EH (cell line): ENCODE measurements at regions not wholly inside any gene's neighbourhood (a gene's known extent, or its start where the extent isn't known, plus 50 kb on each side); places are given as distances from the start of the nearest gene placed in this dataset.

Experiments used
- DNase-seq: peaks from one replicate; pipeline ENCODE4 v3.0.0-alpha.2; 2015; ENCODE audit warnings: low read depth

DNA sequence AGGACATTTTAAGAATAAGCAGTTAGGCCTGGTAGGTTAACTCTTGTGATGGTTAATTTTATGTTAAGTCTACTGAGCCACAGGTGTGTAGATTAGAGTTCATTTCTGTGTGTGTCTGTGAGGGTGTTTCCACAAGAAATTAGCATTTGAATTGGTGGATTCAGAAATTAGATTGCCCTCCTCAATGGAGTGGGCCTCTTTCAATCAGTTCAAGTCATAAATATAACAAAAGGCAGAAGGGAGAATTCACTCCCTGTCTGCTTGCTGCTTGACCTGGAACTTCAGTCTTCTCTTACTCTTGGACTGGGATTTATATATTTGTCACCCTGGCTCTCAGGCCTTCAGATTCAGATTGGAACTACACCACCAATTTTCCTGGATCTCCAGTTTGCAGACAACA lies 55.3 kb upstream of the POM121L12 start:
- DNase-seq = no peak

DNA sequence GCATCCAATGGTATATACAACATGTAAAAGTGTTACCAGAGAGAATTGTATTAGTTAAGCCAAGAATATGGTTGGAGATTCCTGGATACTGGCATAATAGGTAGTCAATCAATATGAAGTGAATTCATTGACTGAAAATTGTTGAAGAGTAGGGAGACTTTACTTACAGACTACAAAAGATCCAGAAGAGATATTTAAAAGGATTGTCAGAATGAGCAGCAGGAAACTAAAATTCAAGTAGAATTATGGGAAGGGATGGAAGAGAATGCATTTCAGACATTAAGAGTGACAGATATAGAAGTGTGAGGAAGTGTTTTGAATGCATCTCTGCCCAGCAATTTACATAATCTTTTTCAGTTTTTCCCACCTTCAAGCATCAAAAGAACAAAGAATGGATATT lies 62.3 kb upstream of the POM121L12 start:
- DNase-seq = no peak

DNA sequence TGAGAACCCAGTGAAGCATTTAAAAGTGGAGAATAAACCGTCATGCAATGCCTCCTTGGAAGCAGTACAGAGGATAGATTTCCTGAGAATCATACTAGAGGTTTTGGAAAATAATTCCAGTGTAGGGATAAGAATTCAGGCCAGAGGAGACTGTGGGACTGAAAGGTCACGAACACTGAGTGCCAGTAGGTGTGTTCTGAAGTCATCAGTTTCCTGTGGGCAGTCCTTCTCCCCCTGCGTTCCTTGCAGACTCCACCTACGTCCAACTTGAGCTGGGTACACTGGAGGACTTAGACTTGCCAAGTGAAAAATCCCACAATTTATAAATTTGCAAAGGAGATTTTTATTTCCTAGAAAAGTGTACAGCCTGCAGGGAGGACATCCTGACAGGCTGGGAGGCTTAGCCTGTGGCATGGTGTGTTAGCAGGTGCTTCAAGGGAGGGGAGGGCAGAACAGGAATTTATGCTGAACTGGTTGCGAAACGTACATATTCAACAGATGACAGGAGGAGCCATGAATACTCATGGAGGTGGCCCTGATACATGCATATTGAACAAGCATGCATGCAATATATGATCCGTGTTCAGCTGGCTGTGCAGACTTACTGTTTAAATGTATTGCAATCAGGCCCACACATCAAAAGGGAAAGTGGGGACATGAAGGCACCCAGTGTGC lies 72.9 kb upstream of the POM121L12 start:
- no peak for DNase-seq

DNA sequence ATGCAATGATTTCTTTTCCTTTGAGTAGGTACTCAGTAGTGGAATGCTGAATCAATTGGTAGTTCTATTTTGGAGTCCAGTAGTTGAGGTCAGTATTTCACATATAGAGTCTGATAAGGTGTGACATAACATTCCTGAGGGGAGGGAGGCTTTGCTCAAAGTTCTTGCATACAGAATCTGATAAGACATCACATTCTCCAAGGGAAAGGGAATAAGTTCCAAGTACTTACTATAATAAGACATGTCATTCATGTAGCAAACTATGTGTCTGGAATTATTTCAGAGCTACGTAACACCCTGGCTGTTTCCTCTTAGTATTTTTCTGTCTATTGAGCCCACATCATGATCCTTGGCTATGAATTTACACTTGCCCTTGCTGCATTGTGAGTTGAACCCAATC lies 74.3 kb upstream of the POM121L12 start:
- DNase-seq = no peak

DNA sequence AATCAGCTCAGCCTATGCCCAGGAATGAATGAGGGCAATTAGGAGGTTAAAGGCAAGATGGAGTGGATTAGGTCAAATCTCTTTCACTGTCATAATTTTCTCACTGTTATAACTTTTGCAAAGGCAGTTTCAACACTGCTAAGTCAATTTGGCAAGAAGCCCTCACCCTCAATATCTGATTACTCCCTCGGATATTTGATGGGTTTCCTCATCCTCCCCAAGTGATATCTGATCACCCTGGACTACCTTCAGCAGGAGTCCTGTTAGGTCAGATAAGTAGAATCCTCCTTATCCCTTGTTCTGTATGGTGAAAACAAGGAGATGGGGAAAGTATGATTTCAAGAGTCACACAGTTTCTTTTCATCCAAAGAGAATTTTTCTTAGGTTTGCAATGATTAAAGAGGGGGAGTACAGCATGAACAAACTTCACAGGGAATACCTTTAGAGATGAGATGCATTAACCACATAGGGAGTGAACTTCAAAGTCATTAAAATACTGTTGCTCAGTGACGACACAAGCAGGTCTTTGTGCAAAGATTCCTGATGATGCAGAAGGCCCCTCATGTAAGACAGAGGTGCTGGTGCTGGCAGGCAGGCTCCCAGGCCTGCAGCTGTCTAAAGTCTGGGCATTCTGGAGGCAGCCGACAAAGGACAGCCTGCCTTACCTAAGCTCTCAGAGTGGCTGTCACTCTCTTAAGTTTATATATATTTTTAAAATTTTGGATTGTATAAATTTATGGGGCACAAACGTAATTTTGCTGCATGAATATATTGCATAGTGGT lies 75.4 kb upstream of the POM121L12 start:
- DNase-seq = no peak

DNA sequence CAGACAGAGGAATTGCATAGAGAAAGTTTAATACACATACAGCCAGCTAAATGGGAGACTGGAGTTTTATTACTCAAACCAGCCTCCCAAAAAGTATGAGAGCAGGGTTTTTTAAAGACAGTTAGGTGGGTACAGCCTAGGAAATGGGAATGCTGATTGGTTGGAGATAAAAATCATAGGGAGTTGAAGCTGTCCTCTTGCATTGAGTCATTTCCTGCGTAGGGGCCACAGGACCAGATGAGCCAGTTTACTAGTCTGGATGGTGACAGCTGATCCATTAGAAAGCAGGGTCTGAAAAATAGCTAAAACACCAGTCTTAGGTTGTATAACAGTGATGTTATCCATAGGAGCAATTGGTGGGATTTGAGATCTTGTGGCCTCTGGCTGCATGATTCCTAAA lies 76.1 kb upstream of the POM121L12 start:
- DNase-seq = peak; percentile 72

DNA sequence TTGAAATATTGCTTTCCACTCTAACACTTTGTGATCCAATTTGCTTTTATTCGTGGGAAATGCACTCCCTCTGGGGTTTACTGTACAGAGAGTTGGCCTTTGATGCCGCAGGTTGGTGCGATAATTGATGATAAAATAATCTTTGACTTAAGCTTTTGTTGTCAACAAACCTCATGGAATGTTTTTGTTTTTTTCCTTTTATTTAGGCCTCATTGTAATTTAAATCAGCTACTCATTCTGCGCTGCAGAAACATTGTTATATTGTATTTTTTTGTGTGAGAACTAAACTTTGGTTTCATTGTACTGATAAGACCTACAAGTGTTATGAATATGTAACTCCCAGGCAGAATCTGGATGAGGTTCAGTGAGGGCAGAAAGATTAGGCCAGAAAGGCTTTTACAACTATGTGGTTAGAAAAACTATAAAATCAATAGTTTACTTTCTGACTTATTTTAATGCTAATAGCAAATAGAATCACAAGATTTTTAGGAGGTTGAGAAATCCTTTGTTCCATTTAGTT lies 76.8 kb upstream of the POM121L12 start:
- no peak for DNase-seq

DNA sequence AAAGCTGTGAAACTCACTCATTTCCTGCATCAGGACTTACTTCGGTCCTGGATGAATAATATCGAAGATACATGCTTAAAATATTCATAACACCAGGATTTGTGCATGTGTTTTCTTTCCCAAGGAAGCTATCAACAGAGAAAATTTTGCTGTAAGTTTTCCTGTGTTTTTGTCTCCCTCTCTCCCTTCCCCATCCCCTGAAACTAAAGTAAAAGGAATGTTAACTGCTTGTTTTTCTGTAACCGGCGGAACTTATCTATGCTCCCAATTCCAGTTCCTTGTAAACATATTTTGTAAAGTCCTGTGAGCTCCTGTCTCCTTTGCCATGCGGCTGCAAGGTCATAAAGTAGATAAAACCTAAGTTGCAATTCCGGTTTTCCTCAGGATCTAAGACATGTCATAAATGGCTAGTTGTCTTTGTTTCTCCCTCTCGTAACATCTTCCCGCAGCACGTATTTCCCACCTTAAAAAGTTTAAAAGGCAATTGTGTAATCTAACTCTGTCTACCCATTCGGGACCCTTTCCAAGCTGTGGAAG lies 79.0 kb upstream of the POM121L12 start:
- DNase-seq = peak; percentile 23

DNA sequence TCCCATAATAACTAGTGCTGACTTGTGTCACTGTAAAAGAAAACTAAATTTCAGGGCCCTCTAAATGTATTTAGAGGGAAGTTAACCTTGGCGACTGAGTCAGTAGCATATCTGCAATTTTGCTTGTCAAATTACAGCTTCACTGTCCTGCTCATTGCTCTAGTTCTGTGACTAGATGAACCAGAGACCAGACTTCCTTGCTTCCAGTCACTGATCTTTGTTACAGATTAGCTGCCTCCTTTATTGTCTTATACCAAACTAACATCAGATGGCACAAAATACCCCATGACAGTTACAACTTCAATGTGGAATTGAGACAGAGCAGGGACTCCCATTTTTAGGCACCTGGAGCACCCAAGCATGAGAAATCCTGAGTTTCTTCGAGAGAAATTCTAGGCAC lies 79.9 kb upstream of the POM121L12 start:
- no peak for DNase-seq

DNA sequence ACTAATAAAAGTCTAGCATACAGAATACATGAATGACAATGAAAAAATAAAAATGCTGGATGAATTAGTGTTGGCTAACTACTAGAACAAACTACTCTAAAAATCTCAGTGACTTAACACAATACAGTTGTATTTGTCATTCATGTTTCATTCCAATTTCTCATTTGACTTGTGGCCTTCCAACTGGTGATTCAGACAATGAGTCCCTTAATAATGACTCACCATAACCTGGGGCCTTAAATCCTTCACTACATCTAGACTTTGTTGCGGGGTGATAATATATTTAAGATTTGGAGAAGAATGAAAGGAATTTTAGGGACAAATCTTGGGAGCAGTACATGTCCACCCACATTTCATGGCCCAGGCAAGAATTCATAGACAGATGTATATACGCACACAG lies 90.5 kb upstream of the POM121L12 start:
- peak; percentile 62 for DNase-seq

DNA sequence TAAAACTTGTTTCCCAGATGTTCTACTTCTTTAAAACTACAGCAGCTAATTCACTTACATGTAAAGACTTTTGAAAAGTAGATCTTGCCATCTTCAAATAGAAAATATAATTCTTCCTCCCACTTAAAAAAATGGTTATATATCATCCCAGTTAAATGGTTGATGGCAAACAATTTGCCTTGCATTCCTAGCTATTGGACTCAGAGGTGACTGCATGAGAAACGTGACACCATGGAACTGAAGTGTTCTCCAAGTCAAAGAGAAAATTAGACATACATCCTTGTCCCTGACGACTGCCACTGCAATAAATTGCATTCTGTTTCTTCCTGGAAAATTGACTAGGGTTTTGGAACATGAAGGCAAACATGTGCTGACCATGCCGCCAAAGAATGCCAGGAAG lies 95.0 kb upstream of the POM121L12 start:
- DNase-seq = peak; percentile 53

DNA sequence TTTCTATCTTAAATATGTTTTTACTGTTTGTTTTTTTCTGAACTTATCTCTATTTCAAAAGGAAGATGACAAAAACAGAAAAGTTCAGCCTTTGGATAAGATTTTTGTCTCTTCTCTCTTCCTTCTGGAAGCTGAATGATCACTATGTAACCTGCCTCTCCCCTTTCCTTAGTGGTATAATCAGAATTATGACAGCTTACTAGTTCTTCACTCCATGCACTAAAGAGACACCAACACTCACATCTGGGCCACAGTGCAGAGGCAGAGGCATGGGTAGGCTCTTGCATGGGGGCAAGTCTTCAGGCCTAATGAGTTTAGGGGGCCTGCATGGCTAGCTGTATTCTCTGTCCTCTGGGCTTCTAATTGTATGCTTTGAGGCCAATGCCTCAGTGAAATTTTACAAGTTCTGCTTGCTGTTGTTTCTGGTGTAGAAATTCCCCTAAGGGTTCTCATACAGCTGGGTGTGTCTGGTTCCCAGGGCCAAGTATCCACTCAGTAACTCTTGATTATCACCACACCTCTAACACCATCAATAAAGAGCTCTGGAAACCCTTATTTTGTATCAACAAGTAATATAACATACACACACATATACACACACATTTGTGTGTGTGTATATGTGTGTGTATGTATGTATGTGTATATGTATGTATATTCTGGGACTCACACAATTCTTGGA lies 96.8 kb upstream of the POM121L12 start:
- DNase-seq = no peak

DNA sequence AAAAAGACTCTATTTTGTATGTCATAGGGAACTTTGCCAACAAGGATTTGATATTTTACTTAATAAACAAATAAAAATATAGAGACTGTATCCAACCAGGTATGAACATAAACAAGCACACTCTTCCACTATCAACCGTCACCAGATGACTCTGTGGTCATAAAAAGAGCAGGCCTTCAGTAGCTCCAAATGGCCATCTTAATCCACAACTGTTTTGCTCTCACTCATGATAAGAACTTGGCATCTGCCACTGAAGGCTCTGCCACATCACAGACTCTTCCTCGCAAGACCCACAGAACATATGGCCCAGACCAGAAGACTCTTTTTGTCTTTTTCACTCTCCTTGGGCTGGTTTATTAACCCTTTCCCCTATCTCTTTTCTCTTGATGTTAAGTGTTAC lies 98.7 kb upstream of the POM121L12 start:
- DNase-seq = no peak

DNA sequence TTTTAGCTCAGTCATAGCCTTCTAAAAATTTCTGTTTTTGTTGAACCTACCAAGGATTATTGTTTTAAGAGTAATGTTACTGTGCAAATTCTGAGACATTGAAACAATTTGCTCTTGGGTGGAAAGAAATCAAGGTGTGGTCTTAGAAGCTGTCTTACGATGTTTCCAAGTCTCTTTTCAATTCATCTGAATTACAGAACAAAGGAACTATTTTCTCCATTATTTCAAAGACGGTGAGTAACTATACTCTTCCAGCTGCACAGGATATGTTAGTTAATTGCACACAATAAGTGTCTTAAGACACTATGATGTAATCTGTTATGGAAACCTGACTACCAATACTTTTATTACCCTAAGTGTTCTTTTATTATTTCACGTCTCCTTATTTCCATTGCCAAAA lies 106.8 kb upstream of the POM121L12 start:
- no peak for DNase-seq

DNA sequence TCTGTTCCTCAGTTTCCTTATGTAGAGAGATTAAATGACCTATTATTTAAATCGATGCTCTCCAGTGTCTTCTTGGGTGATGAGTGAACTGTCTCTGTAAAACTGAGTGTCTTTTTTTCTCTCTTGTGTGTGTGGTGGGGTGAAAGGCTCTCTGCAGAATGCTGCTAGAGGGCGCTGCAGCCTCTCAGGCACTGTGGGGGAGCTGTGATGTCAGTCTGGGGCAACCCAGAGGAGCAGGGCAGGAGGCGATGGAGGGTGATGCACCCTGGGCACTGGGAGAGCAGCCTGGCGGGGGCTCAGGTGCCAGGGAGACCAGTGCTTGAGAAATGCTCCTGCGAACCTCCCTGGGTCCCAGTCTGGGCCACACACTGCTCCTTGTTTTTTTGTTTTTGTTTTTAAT lies 110.1 kb upstream of the POM121L12 start:
- DNase-seq = no peak

DNA sequence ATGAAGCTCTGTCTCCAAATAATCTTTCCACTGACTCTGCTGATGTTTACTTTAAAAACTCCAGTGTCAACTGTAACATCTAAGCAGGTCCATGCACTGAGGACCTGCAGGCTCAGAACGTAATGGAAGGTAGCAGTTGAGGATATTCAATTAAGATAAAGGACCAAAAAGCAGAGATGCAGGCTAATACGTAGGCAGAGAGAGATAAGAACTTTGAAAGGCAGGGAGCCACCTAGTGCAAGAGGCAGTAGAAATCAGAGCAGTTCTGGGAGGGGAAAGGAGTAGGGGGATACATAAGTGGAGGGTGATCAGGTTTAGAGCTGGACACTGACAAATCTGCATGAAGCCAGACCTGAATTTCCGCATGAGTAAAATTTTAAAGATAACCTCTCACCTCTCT lies 114.5 kb upstream of the POM121L12 start:
- DNase-seq = no peak

DNA sequence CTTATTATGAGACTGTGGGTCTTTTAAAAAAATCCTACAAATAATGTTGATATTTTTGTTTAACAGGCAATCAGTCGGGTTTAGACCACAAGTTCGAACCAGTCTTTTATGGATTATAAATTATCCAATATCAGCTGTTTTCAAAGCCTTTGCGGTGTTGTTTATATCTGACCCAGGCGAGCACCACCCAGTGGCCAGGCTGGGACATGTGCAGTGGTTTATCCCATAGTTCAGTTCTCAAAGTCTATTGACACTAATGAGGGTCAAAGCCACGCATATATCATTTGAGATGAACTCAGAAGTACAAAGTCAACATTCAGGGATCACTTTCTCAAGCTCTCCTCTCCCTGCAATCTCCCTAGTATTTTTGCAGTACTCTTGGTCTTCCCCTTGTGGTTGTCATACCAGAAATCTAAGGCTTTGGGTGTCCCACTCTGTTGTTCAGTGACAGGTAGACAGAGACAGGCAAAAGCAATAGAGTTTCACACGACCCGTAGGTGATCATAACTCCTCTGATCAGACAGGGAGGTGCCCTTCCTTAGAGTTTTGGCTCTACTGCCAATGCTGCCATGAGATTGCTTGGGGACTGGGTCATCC lies 117.4 kb upstream of the POM121L12 start:
- no peak for DNase-seq

DNA sequence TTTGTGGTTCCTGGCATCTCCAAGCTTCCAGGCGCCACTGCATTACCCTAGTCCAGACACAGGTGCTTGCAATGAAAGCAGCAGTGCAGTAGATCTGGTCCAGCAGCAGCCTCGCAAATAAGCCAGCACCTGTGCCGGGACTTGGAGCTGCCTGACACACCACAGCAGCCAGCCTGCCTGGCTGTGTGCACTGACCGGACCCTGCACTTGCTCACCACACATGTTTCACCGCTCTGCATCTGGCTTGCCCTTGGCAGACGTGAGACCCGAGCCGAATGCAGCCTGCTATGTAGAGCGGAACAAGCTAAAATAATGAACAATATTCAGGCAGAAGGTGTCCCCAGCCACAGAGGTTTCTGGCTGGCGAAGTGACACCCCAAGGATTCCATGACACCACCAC lies 123.6 kb upstream of the POM121L12 start:
- no peak for DNase-seq

DNA sequence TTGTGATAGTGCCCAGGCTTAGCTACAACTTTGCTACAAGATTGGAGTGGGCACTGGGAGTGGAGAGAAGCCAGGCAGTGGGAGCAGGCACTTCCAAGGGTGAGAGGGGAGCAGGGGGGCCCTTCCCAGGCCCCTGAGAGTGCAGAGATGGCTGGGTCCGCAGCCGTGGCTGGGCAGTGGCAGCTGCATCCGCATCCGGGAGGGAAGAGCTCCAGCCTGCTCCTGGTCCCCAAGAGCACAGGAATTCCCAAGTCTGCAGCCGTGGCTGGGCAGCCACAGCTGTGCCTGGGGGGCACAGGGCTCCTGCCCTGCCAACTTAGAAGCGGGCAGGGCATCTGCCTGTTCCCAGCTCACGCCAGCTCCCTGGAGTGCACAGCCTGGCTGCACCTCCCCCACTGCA lies 124.1 kb upstream of the POM121L12 start:
- no peak for DNase-seq

DNA sequence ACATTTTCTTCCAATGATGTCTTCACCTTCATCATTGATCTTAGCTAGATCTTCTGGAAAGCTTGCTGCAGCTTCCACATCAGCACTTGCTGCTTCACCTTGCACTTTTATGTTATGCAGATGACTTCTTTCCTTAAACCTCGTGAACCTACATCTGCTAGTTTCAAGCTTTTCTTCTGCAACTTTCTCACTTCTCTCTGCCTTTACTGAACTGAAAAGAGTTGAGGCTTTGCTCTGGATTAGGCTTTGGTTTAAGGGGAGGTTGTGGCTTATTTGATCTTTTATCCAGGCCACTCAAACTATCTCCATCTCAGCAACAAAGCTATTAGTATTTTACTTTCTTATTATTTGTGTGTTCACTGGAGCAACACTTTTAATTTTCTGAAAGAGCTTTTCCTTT lies 125.5 kb upstream of the POM121L12 start:
- no peak for DNase-seq

DNA sequence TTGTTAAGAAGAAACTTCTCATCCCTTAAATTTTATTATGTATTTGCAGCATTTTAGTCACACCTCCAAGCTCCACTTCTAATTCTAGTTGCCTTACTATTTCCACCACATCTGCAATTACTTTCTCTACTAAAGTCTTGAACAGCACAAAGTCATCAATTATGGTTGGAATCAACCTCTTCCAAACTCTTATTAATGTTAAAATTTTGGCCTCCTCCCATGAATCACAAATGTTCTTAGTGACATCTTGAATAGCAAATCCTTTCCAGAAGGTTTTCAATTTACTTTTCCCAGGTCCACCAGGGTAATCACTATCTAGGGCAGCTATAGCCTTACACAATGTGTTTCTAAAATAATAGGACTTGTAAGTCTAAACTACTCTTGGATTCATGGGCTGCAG lies 126.3 kb upstream of the POM121L12 start:
- no peak for DNase-seq

DNA sequence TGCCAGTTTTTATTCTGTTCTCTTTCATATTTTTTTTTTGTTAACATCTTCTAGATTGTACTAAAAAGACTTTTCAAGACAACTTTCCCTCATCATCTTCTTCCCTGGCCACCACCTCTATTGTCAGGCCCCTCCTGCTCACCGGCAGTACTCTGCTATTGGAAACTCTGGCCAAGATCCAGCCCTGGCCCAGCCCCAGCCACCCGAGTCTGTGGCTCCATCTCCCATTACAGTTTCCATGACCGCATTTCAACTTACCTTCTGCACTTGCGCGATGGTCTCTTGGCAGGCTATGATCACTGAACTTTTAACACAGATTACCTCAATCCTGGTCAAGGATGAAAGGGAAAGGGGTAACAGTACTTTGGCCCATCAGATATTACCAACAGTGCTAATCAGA lies 137.7 kb upstream of the POM121L12 start:
- DNase-seq = no peak
